ENCODE measurements at regions not wholly inside any gene's neighbourhood (a gene's known extent, or its start where the extent isn't known, plus 50 kb on each side); places are given as distances from the start of the nearest gene placed in this dataset.

- H3K4me3 Mint-ChIP-seq (ENCODE audit: low read depth, unreplicated experiment): peak overlapping the region; percentile 46
- CTCF ChIA-PET: no interaction called here
- no TSS peak for BruUV-seq (replicated peaks)
- H3K36me3 Mint-ChIP-seq (ENCODE audit: insufficient read depth, unreplicated experiment): peaks cover 13% of the 10 kb centered on the region
- no peaks in the 10 kb centered on the region for H3K27me3 Mint-ChIP-seq (ENCODE audit: unreplicated experiment)
- TF ChIP-seq CTCF (IDR thresholded peaks at IDR 0.05; ENCODE audit: unreplicated experiment): no peak
- intact Hi-C loops (cut with micrococcal nuclease; ENCODE audit: unreplicated experiment): no loop called here
- no peak overlapping the region for H3K27ac Mint-ChIP-seq (ENCODE audit: unreplicated experiment)
- peaks cover 3% of the 10 kb centered on the region for H3K9me3 Mint-ChIP-seq (ENCODE audit: low read depth, unreplicated experiment)
- peaks cover 6% of the 10 kb centered on the region for H3K4me1 Mint-ChIP-seq (ENCODE audit: low read depth, unreplicated experiment)
- DNase-seq: no peak
These were observed 107.4 kb upstream of the DOCK9 start for GRCh38 chr13:99085139-99085807.

GRCh38 chr13:99085808-99086266 is 108.0 kb upstream of the DOCK9 start:
- Mint-ChIP-seq H3K27me3 (ENCODE audit: unreplicated experiment) (no peaks in the 10 kb centered on the region), H3K4me3 (ENCODE audit: low read depth, unreplicated experiment) (peak overlapping the region; percentile 46), H3K27ac (ENCODE audit: unreplicated experiment) (no peak overlapping the region), H3K4me1 (ENCODE audit: low read depth, unreplicated experiment) (peaks cover under 1% of the 10 kb centered on the region), H3K9me3 (ENCODE audit: low read depth, unreplicated experiment) (no peaks in the 10 kb centered on the region), H3K36me3 (ENCODE audit: insufficient read depth, unreplicated experiment) (peaks cover 13% of the 10 kb centered on the region)
- no peak for TF ChIP-seq CTCF (IDR thresholded peaks at IDR 0.05; ENCODE audit: unreplicated experiment)
- DNase-seq: no peak
- CTCF ChIA-PET: no interaction called here
- no TSS peak for BruUV-seq (replicated peaks)
- intact Hi-C loops (cut with micrococcal nuclease; ENCODE audit: unreplicated experiment): no loop called here

GRCh38 chr13:99086267-99087097 is 108.6 kb upstream of the DOCK9 start:
- intact Hi-C loops (cut with micrococcal nuclease; ENCODE audit: unreplicated experiment): no loop called here
- no peaks in the 10 kb centered on the region for H3K4me1 Mint-ChIP-seq (ENCODE audit: low read depth, unreplicated experiment)
- no peaks in the 10 kb centered on the region for H3K9me3 Mint-ChIP-seq (ENCODE audit: low read depth, unreplicated experiment)
- H3K4me3 Mint-ChIP-seq (ENCODE audit: low read depth, unreplicated experiment): peak overlapping the region; percentile 46
- CTCF ChIA-PET: no interaction called here
- peaks cover 13% of the 10 kb centered on the region for H3K36me3 Mint-ChIP-seq (ENCODE audit: insufficient read depth, unreplicated experiment)
- peak; percentile 24 for DNase-seq
- H3K27me3 Mint-ChIP-seq (ENCODE audit: unreplicated experiment): no peaks in the 10 kb centered on the region
- BruUV-seq (replicated peaks): no TSS peak
- no peak overlapping the region for H3K27ac Mint-ChIP-seq (ENCODE audit: unreplicated experiment)
- no peak for TF ChIP-seq CTCF (IDR thresholded peaks at IDR 0.05; ENCODE audit: unreplicated experiment)

- peak overlapping the region; percentile 64 for H3K27ac Mint-ChIP-seq (ENCODE audit: unreplicated experiment)
- H3K4me1 Mint-ChIP-seq (ENCODE audit: low read depth, unreplicated experiment): no peaks in the 10 kb centered on the region
- no TSS peak for BruUV-seq (replicated peaks)
- H3K4me3 Mint-ChIP-seq (ENCODE audit: low read depth, unreplicated experiment): peak overlapping the region; percentile 88
- DNase-seq: peak; percentile 76
- H3K27me3 Mint-ChIP-seq (ENCODE audit: unreplicated experiment): no peaks in the 10 kb centered on the region
- CTCF ChIA-PET: no interaction called here
- intact Hi-C loops (cut with micrococcal nuclease; ENCODE audit: unreplicated experiment): no loop called here
- no peaks in the 10 kb centered on the region for H3K9me3 Mint-ChIP-seq (ENCODE audit: low read depth, unreplicated experiment)
- TF ChIP-seq CTCF (IDR thresholded peaks at IDR 0.05; ENCODE audit: unreplicated experiment): no peak
- H3K36me3 Mint-ChIP-seq (ENCODE audit: insufficient read depth, unreplicated experiment): peaks cover 13% of the 10 kb centered on the region
These were observed 109.5 kb upstream of the DOCK9 start for GRCh38 chr13:99087098-99087953.

All from Calu3 (cell line).